PFSK-1 (cell line): ENCODE measurements at regions not wholly inside any gene's neighbourhood (a gene's known extent, or its start where the extent isn't known, plus 50 kb on each side); places are given as distances from the start of the nearest gene placed in this dataset.

Source experiments
- FOXP2 ChIP-seq: optimal IDR thresholded peaks from 2 replicates; pipeline ENCODE3; 2011; ENCODE audit warnings: borderline replicate concordance, control low read depth, inconsistent platforms; ENCODE audit not compliant: insufficient read depth; ENCODE audit errors: extremely low read length, extremely low read depth
- POLR2AphosphoS5 ChIP-seq: IDR thresholded peaks from 2 replicates; pipeline ENCODE4 v1.6.1; 2012; ENCODE audit warnings: low read depth, mild to moderate bottlenecking, control low read depth, low read length, moderate library complexity
- REST ChIP-seq, 2 experiments: IDR thresholded peaks; 2 replicates each; pipeline versions ENCODE4 v1.6.1 to v1.8.0; 2011 to 2012; ENCODE audit warnings: low read depth in 2 of 2, low read length in 2 of 2, control low read depth in 1 of 2, inconsistent platforms in 1 of 2, mild to moderate bottlenecking in 1 of 2, moderate library complexity in 1 of 2; ENCODE audit not compliant: insufficient read depth in 1 of 2
- SIN3A ChIP-seq: IDR thresholded peaks from 2 replicates; pipeline ENCODE4 v1.6.1; 2012; ENCODE audit warnings: mild to moderate bottlenecking, low read length, moderate library complexity, borderline replicate concordance; ENCODE audit not compliant: insufficient read depth
- TAF1 ChIP-seq: IDR thresholded peaks from 2 replicates; pipeline ENCODE4 v1.6.1; 2012; ENCODE audit warnings: low read length, control low read depth, borderline replicate concordance; ENCODE audit not compliant: insufficient read depth

DNA sequence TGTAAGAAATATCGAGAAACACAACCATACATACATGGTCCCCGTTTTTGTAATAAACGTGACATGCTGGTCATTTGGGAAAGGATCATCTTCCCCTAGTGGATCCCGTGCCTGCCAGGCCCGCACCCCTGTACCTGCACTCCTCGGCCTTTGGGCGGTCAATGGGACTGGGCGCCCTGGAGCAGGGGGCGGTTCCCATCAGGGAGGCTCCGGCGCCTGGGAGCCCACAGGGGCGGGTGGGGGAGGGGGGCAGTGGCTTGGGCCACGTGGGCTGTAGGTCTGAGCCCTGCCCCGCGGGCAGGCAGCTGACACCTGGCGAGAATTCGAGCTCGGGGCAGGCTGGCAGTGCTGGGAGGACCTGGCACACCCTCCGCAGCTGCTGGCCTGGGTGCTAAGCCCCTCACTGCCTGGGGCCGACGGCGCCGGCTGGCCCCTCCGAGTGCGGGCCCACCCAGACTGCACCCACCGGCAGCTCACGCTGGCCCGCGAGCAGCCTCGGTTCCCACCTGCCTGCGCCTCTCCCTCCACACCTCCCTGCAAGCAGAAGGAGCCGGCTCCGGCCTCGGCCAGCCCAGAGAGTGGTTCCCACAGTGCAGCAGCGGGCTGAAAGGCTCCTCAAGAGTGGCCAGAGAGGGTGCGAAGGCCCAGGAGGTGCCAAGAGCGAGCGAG is 361.6 kb upstream of the GRM3 start:
- TF ChIP-seq FOXP2 = no peak
- TF ChIP-seq SIN3A = no peak
- TF ChIP-seq TAF1 = no peak
- no peak for TF ChIP-seq POLR2AphosphoS5
- TF ChIP-seq REST (IDR thresholded peaks at IDR 0.05; ENCODE audit: insufficient read depth in 1 of 2, low read depth in 2 of 2, low read length in 2 of 2) = no peak

GRCh38 chr7:86280150-86280549 is 363.6 kb upstream of the GRM3 start:
- no peak for TF ChIP-seq TAF1
- no peak for TF ChIP-seq POLR2AphosphoS5
- TF ChIP-seq SIN3A = no peak
- TF ChIP-seq REST (IDR thresholded peaks at IDR 0.05; ENCODE audit: insufficient read depth in 1 of 2, low read depth in 2 of 2, low read length in 2 of 2) = no peak
- TF ChIP-seq FOXP2 = no peak

DNA sequence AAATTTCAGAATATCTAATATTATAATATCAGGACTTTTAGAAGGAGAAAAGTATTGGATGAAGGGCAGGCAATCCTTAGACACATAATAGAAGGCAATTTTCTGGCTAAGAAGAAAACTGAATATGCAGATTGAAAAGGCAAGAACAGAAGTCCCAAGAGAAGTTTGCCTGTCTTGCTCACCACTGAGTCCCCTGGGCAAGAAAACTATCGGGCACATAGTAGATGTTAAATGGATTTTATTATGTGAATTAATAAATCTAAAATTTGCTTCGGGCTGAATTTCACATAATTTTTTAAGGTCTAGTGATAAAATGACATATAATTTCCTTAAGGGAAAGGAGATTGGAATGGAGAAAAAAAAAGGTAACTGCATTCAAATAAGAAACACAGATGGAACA is 380.9 kb upstream of the GRM3 start:
- TF ChIP-seq FOXP2 = no peak
- no peak for TF ChIP-seq SIN3A
- TF ChIP-seq TAF1 = no peak
- no peak for TF ChIP-seq POLR2AphosphoS5
- no peak for TF ChIP-seq REST (IDR thresholded peaks at IDR 0.05; ENCODE audit: insufficient read depth in 1 of 2, low read depth in 2 of 2, low read length in 2 of 2)

- TF ChIP-seq FOXP2 = no peak
- TF ChIP-seq REST (IDR thresholded peaks at IDR 0.05; ENCODE audit: insufficient read depth in 1 of 2, low read depth in 2 of 2, low read length in 2 of 2) = no peak
- TF ChIP-seq POLR2AphosphoS5 = no peak
- TF ChIP-seq TAF1 = no peak
- no peak for TF ChIP-seq SIN3A
These were observed 385.8 kb upstream of the GRM3 start for GRCh38 chr7:86257894-86258293.

GRCh38 chr7:86252406-86252805 is 391.3 kb upstream of the GRM3 start:
- TF ChIP-seq SIN3A (no peak), POLR2AphosphoS5 (no peak), REST (IDR thresholded peaks at IDR 0.05; ENCODE audit: insufficient read depth in 1 of 2, low read depth in 2 of 2, low read length in 2 of 2) (no peak), FOXP2 (no peak), TAF1 (no peak)
